HG03095 (cell line): ENCODE measurements at regions not wholly inside any gene's neighbourhood (a gene's known extent, or its start where the extent isn't known, plus 50 kb on each side); places are given as distances from the start of the nearest gene placed in this dataset.

Source experiments
- ATAC-seq: cut with Tn5 transposase; IDR thresholded peaks from one replicate; pipeline ENCODE4 v1.9.1; 2021; ENCODE audit warnings: moderate library complexity; ENCODE audit not compliant: unreplicated experiment

GRCh38 chr14:22007784-22008412 is 334.3 kb upstream of the OR4E1 start:
- ATAC-seq: no peak

GRCh38 chr14:22007363-22007762 is 333.7 kb upstream of the OR4E1 start:
- no peak for ATAC-seq

GRCh38 chr14:22003461-22003860 is 329.8 kb upstream of the OR4E1 start:
- no peak for ATAC-seq

GRCh38 chr14:22002860-22003284 is 329.3 kb upstream of the OR4E1 start:
- ATAC-seq: no peak

DNA sequence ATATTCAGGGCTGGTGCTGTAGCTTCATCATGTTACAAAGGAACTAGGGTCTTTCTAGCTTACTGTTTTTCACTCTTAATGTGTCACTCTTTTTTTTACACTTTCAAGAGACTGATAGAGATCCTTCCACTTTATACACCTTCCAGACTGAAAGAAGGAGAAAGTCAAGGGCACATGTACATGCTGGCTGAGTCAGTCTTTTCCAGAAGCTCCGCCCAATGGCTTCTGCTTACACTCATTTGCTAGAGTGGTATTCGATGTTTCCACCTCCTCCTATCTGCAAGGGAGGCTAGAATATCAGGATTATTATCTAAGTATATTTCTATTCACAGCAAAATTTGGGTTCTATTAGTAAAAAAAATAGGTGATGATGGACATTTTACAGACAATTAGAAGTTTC is 325.8 kb upstream of the OR4E1 start:
- ATAC-seq: no peak

- no peak for ATAC-seq
Measured at GRCh38 chr14:21997300-21997699, 323.7 kb upstream of the OR4E1 start.

- no peak for ATAC-seq
Measured at GRCh38 chr14:21995332-21995731, 321.7 kb upstream of the OR4E1 start.

DNA sequence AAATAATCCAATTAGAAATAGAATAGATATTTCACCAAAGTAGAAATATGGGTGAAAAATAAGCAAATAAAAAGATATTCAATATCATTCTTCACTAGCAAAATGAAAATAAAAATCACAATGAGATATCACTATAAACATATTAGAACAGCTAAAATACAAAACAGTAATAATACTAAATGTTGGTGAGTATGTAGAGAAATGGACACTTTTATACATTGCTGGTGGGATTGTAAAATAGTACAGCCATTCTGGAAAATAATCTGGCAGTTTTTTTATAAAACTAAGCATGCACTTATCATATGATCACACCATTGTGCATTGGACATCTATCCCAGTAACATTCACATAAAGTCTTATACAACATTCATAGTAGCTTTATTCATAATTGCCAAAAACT is 320.2 kb upstream of the OR4E1 start:
- ATAC-seq: no peak

GRCh38 chr14:21993070-21993469 is 319.5 kb upstream of the OR4E1 start:
- ATAC-seq: no peak

GRCh38 chr14:21991130-21991529 is 317.5 kb upstream of the OR4E1 start:
- no peak for ATAC-seq

DNA sequence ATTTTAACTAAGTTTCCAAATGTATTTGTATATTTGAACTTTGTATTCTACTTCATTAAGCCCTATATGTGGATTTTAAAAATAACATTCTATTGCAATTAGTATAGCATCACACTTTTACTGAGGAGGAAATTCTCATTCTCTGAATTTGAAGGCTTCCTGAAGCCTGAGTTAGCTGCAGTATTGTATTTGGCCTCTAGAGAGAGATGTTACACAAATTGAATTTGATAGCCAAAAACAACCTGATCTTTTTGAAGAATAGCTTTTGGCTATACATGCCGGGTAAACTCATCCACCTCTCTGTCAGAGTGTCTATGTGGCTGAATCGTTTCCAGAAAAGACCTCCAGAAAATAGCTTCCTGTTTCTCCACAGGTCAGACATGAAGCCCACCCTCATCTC is 316.5 kb upstream of the OR4E1 start:
- ATAC-seq: no peak

GRCh38 chr14:21989090-21989489 is 315.5 kb upstream of the OR4E1 start:
- no peak for ATAC-seq

- ATAC-seq: no peak
Measured at GRCh38 chr14:21988413-21988812, 314.8 kb upstream of the OR4E1 start.

GRCh38 chr14:21987937-21988336 is 314.3 kb upstream of the OR4E1 start:
- ATAC-seq: no peak

DNA sequence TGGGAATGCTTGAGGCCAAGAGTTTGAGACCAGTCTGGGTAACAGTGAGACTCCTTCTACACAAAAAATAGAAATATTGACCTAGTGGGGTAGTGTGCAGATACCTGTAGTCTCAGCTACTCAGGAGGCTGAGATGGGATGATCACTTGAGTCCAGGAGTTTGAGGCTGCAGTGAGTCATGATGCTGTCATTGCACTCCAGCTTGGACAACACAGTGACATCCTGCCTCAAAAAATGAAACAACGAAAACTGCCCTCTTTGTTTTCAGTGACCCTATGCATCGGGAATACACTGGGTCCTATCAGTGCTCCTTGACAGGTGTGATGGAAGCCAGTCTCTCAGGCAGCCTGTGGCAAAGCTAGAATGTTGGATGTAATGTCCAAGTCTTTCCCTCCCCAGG is 311.5 kb upstream of the OR4E1 start:
- ATAC-seq: no peak

GRCh38 chr14:21978999-21979314 is 305.3 kb upstream of the OR4E1 start:
- no peak for ATAC-seq

- no peak for ATAC-seq
Measured at GRCh38 chr14:21978184-21978998, 304.8 kb upstream of the OR4E1 start.

GRCh38 chr14:21974741-21975140 is 301.1 kb upstream of the OR4E1 start:
- no peak for ATAC-seq

GRCh38 chr14:21965042-21965441 is 291.4 kb upstream of the OR4E1 start:
- ATAC-seq: no peak

DNA sequence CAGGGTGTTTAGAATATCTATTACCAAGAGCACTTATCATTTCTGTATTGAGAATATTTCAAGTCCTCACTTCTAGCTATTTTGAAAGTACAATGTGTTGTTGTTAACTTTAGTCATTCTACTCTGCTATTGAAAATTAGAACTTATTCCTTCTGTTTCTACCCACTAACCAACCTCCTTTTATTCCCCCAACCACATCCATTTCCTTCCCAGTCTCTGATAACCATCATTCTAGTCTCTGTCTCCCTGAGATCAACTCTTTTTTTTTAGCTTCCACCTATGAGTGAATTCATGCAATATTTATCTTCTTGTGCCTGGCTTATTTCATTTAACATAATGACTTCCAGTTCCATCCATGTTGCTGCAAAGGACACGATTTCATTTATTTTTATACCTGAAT is 290.6 kb upstream of the OR4E1 start:
- no peak for ATAC-seq

DNA sequence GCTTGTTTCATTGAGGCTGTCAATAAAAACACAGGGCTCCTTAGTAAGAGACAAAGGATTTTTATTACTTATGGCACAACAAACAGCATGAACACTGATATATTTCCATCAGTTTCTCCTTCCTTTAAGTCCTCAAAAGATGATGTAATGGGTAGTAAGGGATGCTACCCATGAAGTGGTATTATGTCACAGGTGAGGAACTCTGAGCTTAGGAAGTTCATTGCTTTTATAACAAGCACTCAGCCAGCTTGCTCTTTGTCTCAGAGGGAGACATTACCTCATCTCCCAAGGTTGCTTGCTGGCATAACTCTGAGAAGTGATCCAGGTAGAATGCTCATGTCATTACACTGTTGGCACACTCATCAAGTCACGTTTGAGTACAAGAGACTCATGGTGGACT is 287.0 kb upstream of the OR4E1 start:
- no peak for ATAC-seq

DNA sequence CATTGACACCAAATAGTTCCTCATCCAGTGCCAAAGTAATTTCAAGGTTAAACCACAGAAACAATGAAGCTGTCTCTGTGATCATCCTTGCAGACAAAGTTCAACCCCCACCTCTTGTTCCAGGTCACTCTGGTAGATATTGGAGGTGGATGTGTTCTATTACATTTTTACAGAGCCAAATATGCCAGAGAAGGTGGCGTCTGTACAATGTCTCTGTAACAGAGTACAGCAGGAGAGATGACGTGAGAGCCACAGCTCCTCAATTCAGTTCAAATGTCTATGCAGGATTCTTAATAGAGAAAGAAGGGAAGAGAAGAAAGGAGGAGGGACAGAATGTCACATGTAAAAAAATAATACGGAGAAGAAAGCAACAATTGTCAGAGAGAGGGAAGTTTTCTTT is 268.3 kb upstream of the OR4E1 start:
- ATAC-seq: no peak
